Naive thymus-derived CD4-positive, alpha-beta T cell (primary cell): ENCODE measurements at regions not wholly inside any gene's neighbourhood (a gene's known extent, or its start where the extent isn't known, plus 50 kb on each side); places are given as distances from the start of the nearest gene placed in this dataset.

Experiments used
- ATAC-seq: fragments of 150-1000 bp; cut with Tn5 transposase; 2 replicates; pipeline ENCODE4 v1.10.0; 2021; ENCODE audit warnings: mild to moderate bottlenecking, moderate library complexity
- CTCF ChIA-PET: fragments of 350-600 bp; sonication (Branson Sonifier 250); formaldehyde crosslinking; loops from one replicate; lab custom pipeline; 2021; ENCODE audit warnings: antibody characterized with exemption; lab: Charles Lee
- POLR2A ChIA-PET: fragments of 350-600 bp; sonication (Branson Sonifier 250); formaldehyde crosslinking; loops from one replicate; lab custom pipeline; 2021; ENCODE audit warnings: antibody characterized with exemption, inconsistent platforms; lab: Charles Lee
- DNase-seq, 9 donors: peaks; one replicate each; pipeline versions ENCODE4 v3.0.0 to v3.0.0-alpha.2; 2020 to 2022; ENCODE audit warnings: mixed read lengths in 1 of 9
- H3K27ac ChIP-seq: one replicate; pipeline ENCODE4 v1.7.0; 2013; ENCODE audit warnings: mild to moderate bottlenecking, low read depth, low read length, moderate library complexity
- H3K27me3 ChIP-seq, 2 donors: one replicate each; pipeline ENCODE4 v1.7.0; 2013; ENCODE audit warnings: low read length in 2 of 2, mild to moderate bottlenecking in 2 of 2, moderate library complexity in 2 of 2; ENCODE audit not compliant: control insufficient read depth in 2 of 2, insufficient read depth in 2 of 2
- H3K36me3 ChIP-seq, 3 experiments: 1 replicate in 2 of 3; 2 replicates in 1 of 3; pipeline ENCODE4 v1.7.0; 2013; ENCODE audit warnings: low read length in 3 of 3, mild to moderate bottlenecking in 3 of 3, moderate library complexity in 1 of 3; ENCODE audit not compliant: insufficient read depth in 3 of 3, control insufficient read depth in 2 of 3
- H3K4me1 ChIP-seq, 2 donors: one replicate each; pipeline ENCODE4 v1.7.0; 2013; ENCODE audit warnings: low read length in 2 of 2, mild to moderate bottlenecking in 2 of 2, moderate library complexity in 1 of 2; ENCODE audit not compliant: control insufficient read depth in 2 of 2, insufficient read depth in 2 of 2
- H3K4me3 ChIP-seq: 2 replicates; pipeline ENCODE4 v1.7.0; 2013; ENCODE audit warnings: mild to moderate bottlenecking, low read length
- H3K9me3 ChIP-seq, 3 experiments: 1 replicate in 2 of 3; 2 replicates in 1 of 3; pipeline ENCODE4 v1.7.0; 2013; ENCODE audit warnings: low read length in 3 of 3; ENCODE audit not compliant: control insufficient read depth in 2 of 3
- H3K27ac Mint-ChIP-seq, 9 donors: one replicate each; pipeline ENCODE4 v1.8.0; 2020 to 2022; ENCODE audit warnings: mixed read lengths in 9 of 9, mild to moderate bottlenecking in 8 of 9, moderate library complexity in 5 of 9, inconsistent platforms in 2 of 9
- H3K27me3 Mint-ChIP-seq, 5 donors: one replicate each; pipeline ENCODE4 v1.8.0; 2021 to 2022; ENCODE audit warnings: mixed read lengths in 5 of 5, mild to moderate bottlenecking in 1 of 5
- H3K36me3 Mint-ChIP-seq, 5 donors: one replicate each; pipeline ENCODE4 v1.8.0; 2020 to 2022; ENCODE audit warnings: mixed read lengths in 5 of 5, mild to moderate bottlenecking in 3 of 5, inconsistent platforms in 1 of 5
- H3K4me1 Mint-ChIP-seq, 7 donors: one replicate each; pipeline ENCODE4 v1.8.0; 2020 to 2022; ENCODE audit warnings: mixed read lengths in 7 of 7, mild to moderate bottlenecking in 3 of 7, inconsistent platforms in 1 of 7
- H3K4me3 Mint-ChIP-seq, 10 donors: one replicate each; pipeline ENCODE4 v1.8.0; 2020 to 2022; ENCODE audit warnings: mild to moderate bottlenecking in 10 of 10, mixed read lengths in 10 of 10, moderate library complexity in 6 of 10, inconsistent platforms in 2 of 10
- H3K9me3 Mint-ChIP-seq, 11 donors: one replicate each; pipeline ENCODE4 v1.8.0; 2020 to 2022; ENCODE audit warnings: mixed read lengths in 11 of 11, mild to moderate bottlenecking in 4 of 11, inconsistent platforms in 1 of 11, moderate library complexity in 1 of 11
- intact Hi-C, 2 donors: fragments of 100-400 bp; cut with micrococcal nuclease; formaldehyde crosslinking; loops; one replicate each; pipeline ENCODE4 v1.15.1; 2023

- H3K4me3 ChIP-seq, result no peak overlapping the region
- no peak for ATAC-seq
- CTCF ChIA-PET, result no interaction called here
- H3K27me3 Mint-ChIP-seq, result peaks cover 0 to 13% (median 0%) of the 10 kb centered on the region in 5 donors
- peaks cover 0 to 5% (median 0%) of the 10 kb centered on the region in 11 donors for H3K9me3 Mint-ChIP-seq
- H3K9me3 ChIP-seq, result no peaks in the 10 kb centered on the region
- H3K27me3 ChIP-seq, result no peaks in the 10 kb centered on the region
- no peaks in the 10 kb centered on the region for H3K36me3 ChIP-seq
- no peaks in the 10 kb centered on the region for H3K4me1 Mint-ChIP-seq
- H3K36me3 Mint-ChIP-seq, result no peaks in the 10 kb centered on the region
- POLR2A ChIA-PET, result no interaction called here
- no peak overlapping the region for H3K27ac Mint-ChIP-seq
- no peaks in the 10 kb centered on the region for H3K4me1 ChIP-seq
- DNase-seq, result peak in 1 of 9 donors; percentile 5
- intact Hi-C loops, result no loop called here
- no peak overlapping the region for H3K4me3 Mint-ChIP-seq
- H3K27ac ChIP-seq, result no peak overlapping the region
Observed at GRCh38 chr22:48736593-48737460, 1090.8 kb downstream of the BRD1 start.

GRCh38 chr22:48734961-48735360 lies 1092.7 kb downstream of the BRD1 start:
- Mint-ChIP-seq H3K9me3 (peaks cover 0 to 5% (median 0%) of the 10 kb centered on the region in 11 donors), H3K27me3 (peaks cover 0 to 13% (median 5%) of the 10 kb centered on the region in 5 donors), H3K4me3 (no peak overlapping the region), H3K4me1 (no peaks in the 10 kb centered on the region), H3K36me3 (no peaks in the 10 kb centered on the region), H3K27ac (no peak overlapping the region)
- H3K27me3 ChIP-seq, result no peaks in the 10 kb centered on the region
- H3K4me1 ChIP-seq, result no peaks in the 10 kb centered on the region
- CTCF ChIA-PET, result no interaction called here
- POLR2A ChIA-PET, result no interaction called here
- no peak overlapping the region for H3K27ac ChIP-seq
- no peaks in the 10 kb centered on the region for H3K36me3 ChIP-seq
- no peak overlapping the region for H3K4me3 ChIP-seq
- ATAC-seq, result no peak
- intact Hi-C loops, result no loop called here
- H3K9me3 ChIP-seq, result no peaks in the 10 kb centered on the region
- peak in 1 of 9 donors; percentile 3 for DNase-seq

GRCh38 chr22:48734359-48734758 lies 1093.3 kb downstream of the BRD1 start:
- Histone ChIP-seq H3K4me3 (no peak overlapping the region), H3K27me3 (no peaks in the 10 kb centered on the region), H3K4me1 (no peaks in the 10 kb centered on the region), H3K27ac (no peak overlapping the region), H3K36me3 (no peaks in the 10 kb centered on the region), H3K9me3 (no peaks in the 10 kb centered on the region)
- ChIA-PET POLR2A (no interaction called here), CTCF (no interaction called here)
- intact Hi-C loops, result no loop called here
- DNase-seq, result peak in 1 of 9 donors; percentile 2
- peaks cover 0 to 2% (median 0%) of the 10 kb centered on the region in 11 donors for H3K9me3 Mint-ChIP-seq
- H3K4me1 Mint-ChIP-seq, result no peaks in the 10 kb centered on the region
- no peaks in the 10 kb centered on the region for H3K36me3 Mint-ChIP-seq
- ATAC-seq, result no peak
- H3K4me3 Mint-ChIP-seq, result no peak overlapping the region
- H3K27ac Mint-ChIP-seq, result no peak overlapping the region
- H3K27me3 Mint-ChIP-seq, result peaks cover 0 to 15% (median 5%) of the 10 kb centered on the region in 5 donors

GRCh38 chr22:48729499-48730171 lies 1098.0 kb downstream of the BRD1 start:
- Histone ChIP-seq H3K4me3 (no peak overlapping the region), H3K27me3 (no peaks in the 10 kb centered on the region), H3K4me1 (no peaks in the 10 kb centered on the region), H3K36me3 (no peaks in the 10 kb centered on the region), H3K9me3 (peaks cover 0 to 6% (median 0%) of the 10 kb centered on the region in 3 experiments), H3K27ac (no peak overlapping the region)
- Mint-ChIP-seq H3K4me3 (no peak overlapping the region), H3K27me3 (peaks cover 0 to 20% (median 8%) of the 10 kb centered on the region in 5 donors), H3K4me1 (no peaks in the 10 kb centered on the region), H3K9me3 (peaks cover 0 to 30% (median 7%) of the 10 kb centered on the region in 11 donors), H3K36me3 (no peaks in the 10 kb centered on the region), H3K27ac (no peak overlapping the region)
- ChIA-PET CTCF (no interaction called here), POLR2A (no interaction called here)
- no peak for ATAC-seq
- peak in 1 of 9 donors; percentile 3 for DNase-seq
- intact Hi-C loops, result no loop called here

- Histone ChIP-seq H3K4me3 (no peak overlapping the region), H3K36me3 (no peaks in the 10 kb centered on the region), H3K27me3 (no peaks in the 10 kb centered on the region), H3K4me1 (no peaks in the 10 kb centered on the region), H3K9me3 (peaks cover 0 to 6% (median 0%) of the 10 kb centered on the region in 3 experiments), H3K27ac (no peak overlapping the region)
- peaks cover 0 to 30% (median 7%) of the 10 kb centered on the region in 11 donors for H3K9me3 Mint-ChIP-seq
- no peak overlapping the region for H3K27ac Mint-ChIP-seq
- H3K36me3 Mint-ChIP-seq, result no peaks in the 10 kb centered on the region
- no peak for ATAC-seq
- POLR2A ChIA-PET, result no interaction called here
- H3K4me3 Mint-ChIP-seq, result no peak overlapping the region
- CTCF ChIA-PET, result no interaction called here
- intact Hi-C loops, result no loop called here
- no peaks in the 10 kb centered on the region for H3K4me1 Mint-ChIP-seq
- no peak for DNase-seq
- H3K27me3 Mint-ChIP-seq, result peaks cover 0 to 39% (median 8%) of the 10 kb centered on the region in 5 donors
Observed at GRCh38 chr22:48727454-48728058, 1100.1 kb downstream of the BRD1 start.

- Histone ChIP-seq H3K4me3 (no peak overlapping the region), H3K4me1 (no peaks in the 10 kb centered on the region), H3K27me3 (no peaks in the 10 kb centered on the region), H3K36me3 (no peaks in the 10 kb centered on the region), H3K9me3 (peaks cover 0 to 6% (median 0%) of the 10 kb centered on the region in 3 experiments), H3K27ac (no peak overlapping the region)
- intact Hi-C loops, result no loop called here
- ChIA-PET CTCF (no interaction called here), POLR2A (interaction anchor here (0.7 kb wide), 1 partner anchor 17 kb away, joined by 3 read pairs; no protein-coding TSS in a partner anchor)
- peaks cover 0 to 30% (median 8%) of the 10 kb centered on the region in 11 donors for H3K9me3 Mint-ChIP-seq
- H3K4me3 Mint-ChIP-seq, result no peak overlapping the region
- no peaks in the 10 kb centered on the region for H3K36me3 Mint-ChIP-seq
- H3K27me3 Mint-ChIP-seq, result peaks cover 0 to 40% (median 11%) of the 10 kb centered on the region in 5 donors
- H3K27ac Mint-ChIP-seq, result no peak overlapping the region
- DNase-seq, result no peak
- no peak for ATAC-seq
- no peaks in the 10 kb centered on the region for H3K4me1 Mint-ChIP-seq
Observed at GRCh38 chr22:48724899-48725298, 1102.8 kb downstream of the BRD1 start.
